H1 (cell line): ENCODE measurements at regions not wholly inside any gene's neighbourhood (a gene's known extent, or its start where the extent isn't known, plus 50 kb on each side); places are given as distances from the start of the nearest gene placed in this dataset.

Experiments
- CTCF ChIA-PET: fragments of 300-600 bp; sonication (Branson Sonifier 250); formaldehyde crosslinking; loops from one replicate; lab custom pipeline; 2021; ENCODE audit not compliant: partially characterized antibody; lab: Charles Lee
- POLR2A ChIA-PET: fragments of 300-600 bp; sonication (Branson Sonifier 250); formaldehyde crosslinking; loops from one replicate; lab custom pipeline; 2021; ENCODE audit warnings: inconsistent platforms; ENCODE audit not compliant: partially characterized antibody; lab: Charles Lee
- DNase-seq, 2 experiments: peaks; one replicate each; pipeline versions ENCODE4 v3.0.0 to v3.0.0-alpha.2; 2010 to 2022; ENCODE audit warnings: low spot score in 2 of 2, low read depth in 1 of 2, mixed read lengths in 1 of 2
- FAIRE-seq: peaks from 2 replicates; lab custom pipeline; 2011; peaks lifted over from hg19 to GRCh38; lab: Jason Lieb, UNC
- H2AFZ ChIP-seq: 2 replicates; pipeline ENCODE4 v1.8.1; 2012; ENCODE audit warnings: low read length, inconsistent platforms
- H2AK5ac ChIP-seq: 2 replicates; pipeline ENCODE4 v1.6.1; 2013; ENCODE audit warnings: low read depth, low read length
- H2BK120ac ChIP-seq: replicated peaks from 2 replicates; pipeline ENCODE3; 2013; ENCODE audit warnings: low read depth, low read length, inconsistent platforms
- H2BK12ac ChIP-seq: 2 replicates; pipeline ENCODE4 v1.6.1; 2013; ENCODE audit warnings: low read depth, low read length
- H2BK15ac ChIP-seq: 2 replicates; pipeline ENCODE4 v1.6.1; 2013; ENCODE audit warnings: low read length
- H2BK20ac ChIP-seq: 2 replicates; pipeline ENCODE4 v1.6.1; 2013; ENCODE audit warnings: low read length
- H2BK5ac ChIP-seq: 2 replicates; pipeline ENCODE4 v1.6.1; 2013; ENCODE audit warnings: low read depth, low read length
- H3K14ac ChIP-seq: 2 replicates; pipeline ENCODE4 v1.6.1; 2013; ENCODE audit warnings: inconsistent platforms; ENCODE audit not compliant: insufficient read length
- H3K18ac ChIP-seq: 2 replicates; pipeline ENCODE4 v1.6.1; 2013; ENCODE audit warnings: low read length; ENCODE audit errors: extremely low read depth
- H3K23ac ChIP-seq: 2 replicates; pipeline ENCODE4 v1.6.1; 2013; ENCODE audit warnings: inconsistent platforms; ENCODE audit not compliant: insufficient read length
- H3K23me2 ChIP-seq: 2 replicates; pipeline ENCODE4 v1.6.1; 2013; ENCODE audit warnings: low read depth, low read length
- H3K27ac ChIP-seq: 2 replicates; pipeline ENCODE4 v1.6.1; 2011; ENCODE audit warnings: low read depth, low read length, inconsistent platforms
- H3K27me3 ChIP-seq, 4 experiments: replicated peaks in 1 of 4; 1 replicate in 1 of 4; 2 replicates in 3 of 4; pipeline versions ENCODE4 v1.6.1 to v1.8.1; 2011 to 2013; ENCODE audit warnings: low read length in 3 of 4, mild to moderate bottlenecking in 3 of 4, inconsistent platforms in 2 of 4, mixed read lengths in 2 of 4, moderate library complexity in 1 of 4; ENCODE audit not compliant: control insufficient read depth in 3 of 4, insufficient read depth in 3 of 4; ENCODE audit errors: extremely low read depth in 1 of 4
- H3K36me3 ChIP-seq, 4 experiments: 2 replicates each; pipeline versions ENCODE4 v1.6.1 to v1.8.1; 2011 to 2013; ENCODE audit warnings: mild to moderate bottlenecking in 4 of 4, low read length in 3 of 4, moderate library complexity in 2 of 4, control low read depth in 1 of 4, inconsistent platforms in 1 of 4; ENCODE audit not compliant: insufficient read depth in 4 of 4, control insufficient read depth in 2 of 4
- H3K4ac ChIP-seq: replicated peaks from 2 replicates; pipeline ENCODE3; 2013; ENCODE audit warnings: low read length, low read depth, mixed read lengths, inconsistent platforms; ENCODE audit not compliant: insufficient read length
- H3K4me1 ChIP-seq, 4 experiments: replicated peaks in 1 of 4; 1 replicate in 1 of 4; 2 replicates in 3 of 4; pipeline versions ENCODE4 v1.6.1 to v1.8.1; 2011 to 2013; ENCODE audit warnings: low read length in 3 of 4, inconsistent platforms in 2 of 4, mixed read lengths in 1 of 4; ENCODE audit not compliant: insufficient read depth in 4 of 4, control insufficient read depth in 3 of 4
- H3K4me2 ChIP-seq, 2 experiments: 2 replicates each; pipeline versions ENCODE4 v1.6.1 to v1.8.1; 2011 to 2013; ENCODE audit warnings: low read depth in 2 of 2, low read length in 2 of 2, control low read depth in 1 of 2, inconsistent platforms in 1 of 2, mild to moderate bottlenecking in 1 of 2; ENCODE audit not compliant: insufficient read depth in 1 of 2
- H3K4me3 ChIP-seq, 4 experiments: fragments of 200-600, 300-600 bp in 1 of 4; sonication (generic), shearing (Covaris generic), sonication (Bioruptor Twin) in 1 of 4; 2 replicates each; pipeline versions ENCODE4 v1.5.1 to v1.8.1; 2011 to 2016; ENCODE audit warnings: low read length in 4 of 4, low read depth in 3 of 4, control low read depth in 2 of 4, inconsistent platforms in 2 of 4, mild to moderate bottlenecking in 2 of 4, mixed read lengths in 1 of 4, moderate library complexity in 1 of 4; ENCODE audit not compliant: insufficient read depth in 2 of 4; ENCODE audit errors: extremely low read depth in 1 of 4
- H3K56ac ChIP-seq: replicated peaks from 2 replicates; pipeline ENCODE3; 2013; ENCODE audit warnings: low read depth, mild to moderate bottlenecking, mixed read lengths, low read length, inconsistent platforms; ENCODE audit not compliant: insufficient read length
- H3K79me1 ChIP-seq: 2 replicates; pipeline ENCODE4 v1.6.1; 2013; ENCODE audit warnings: low read depth, low read length, control low read depth
- H3K79me2 ChIP-seq, 2 experiments: 2 replicates each; pipeline versions ENCODE4 v1.6.1 to v1.8.1; 2012 to 2013; ENCODE audit warnings: low read length in 2 of 2, mild to moderate bottlenecking in 2 of 2, inconsistent platforms in 1 of 2; ENCODE audit not compliant: insufficient read depth in 2 of 2, control insufficient read depth in 1 of 2
- H3K9ac ChIP-seq, 4 experiments: replicated peaks in 1 of 4; 1 replicate in 1 of 4; 2 replicates in 3 of 4; pipeline versions ENCODE4 v1.6.1 to v1.8.1; 2011 to 2013; ENCODE audit warnings: low read depth in 3 of 4, low read length in 3 of 4, control low read depth in 2 of 4, mild to moderate bottlenecking in 2 of 4, moderate library complexity in 2 of 4, inconsistent platforms in 1 of 4; ENCODE audit errors: extremely low read depth in 1 of 4
- H3K9me3 ChIP-seq, 2 experiments: 2 replicates each; pipeline versions ENCODE4 v1.6.1 to v1.8.1; 2012 to 2013; ENCODE audit warnings: mild to moderate bottlenecking in 2 of 2, moderate library complexity in 2 of 2, control low read depth in 1 of 2, inconsistent platforms in 1 of 2, low read depth in 1 of 2, low read length in 1 of 2, mixed read lengths in 1 of 2; ENCODE audit not compliant: insufficient read depth in 2 of 2
- H4K20me1 ChIP-seq, 2 experiments: replicated peaks in 1 of 2; 2 replicates each; pipeline versions ENCODE3 to v1.8.1; 2011 to 2013; ENCODE audit warnings: inconsistent platforms in 2 of 2, low read length in 2 of 2, mild to moderate bottlenecking in 1 of 2; ENCODE audit not compliant: insufficient read depth in 2 of 2, control insufficient read depth in 1 of 2
- H4K5ac ChIP-seq: 2 replicates; pipeline ENCODE4 v1.6.1; 2013; ENCODE audit warnings: low read length, low read depth, mixed read lengths, inconsistent platforms; ENCODE audit not compliant: insufficient read length
- H4K8ac ChIP-seq: 2 replicates; pipeline ENCODE4 v1.8.0; 2013; ENCODE audit warnings: mild to moderate bottlenecking, moderate library complexity, low read length, inconsistent platforms; ENCODE audit not compliant: insufficient read depth; ENCODE audit errors: extremely low read depth
- H4K91ac ChIP-seq: replicated peaks from 2 replicates; pipeline ENCODE3; 2013; ENCODE audit warnings: low read length, mixed read lengths, inconsistent platforms; ENCODE audit not compliant: insufficient read length
- CREB1 ChIP-seq: IDR thresholded peaks from 2 replicates; pipeline ENCODE4 v1.6.1; 2012; ENCODE audit warnings: inconsistent platforms
- EGR1 ChIP-seq: IDR thresholded peaks from 2 replicates; pipeline ENCODE4 v1.6.1; 2011; ENCODE audit warnings: low read depth, low read length, borderline replicate concordance
- HDAC2 ChIP-seq, 2 experiments: fragments of 300-600 bp in 1 of 2; sonication (generic) in 1 of 2; IDR thresholded peaks; 2 replicates each; pipeline ENCODE4 v1.6.1; 2011 to 2012; ENCODE audit warnings: low read depth in 2 of 2, low read length in 2 of 2, mild to moderate bottlenecking in 2 of 2, moderate library complexity in 2 of 2, borderline replicate concordance in 1 of 2, inconsistent platforms in 1 of 2
- KDM5A ChIP-seq: fragments of 200-600 bp; IDR thresholded peaks from 2 replicates; pipeline ENCODE4 v1.7.1; 2012; ENCODE audit warnings: mild to moderate bottlenecking, low read length, inconsistent platforms, mixed read lengths
- RFX5 ChIP-seq: IDR thresholded peaks from 2 replicates; pipeline ENCODE4 v1.6.1; 2011; ENCODE audit warnings: low read depth, low read length, improper control_type of control experiment, borderline replicate concordance
- TAF1 ChIP-seq: IDR thresholded peaks from 2 replicates; pipeline ENCODE4 v1.6.1; 2011; ENCODE audit warnings: mild to moderate bottlenecking, low read depth, low read length
- WGBS, 2 experiments: shearing (Covaris generic) in 1 of 2; methylation state at CpG; one replicate each; pipeline versions ENCODE4 v1.1.6 to v1.1.7; 2013 to 2015; ENCODE audit warnings: low lambda C conversion rate in 2 of 2, mixed read lengths in 2 of 2, inconsistent platforms in 1 of 2, low coverage in 1 of 2, missing lambda C conversion rate in 1 of 2; ENCODE audit not compliant: insufficient replicate concordance in 2 of 2, insufficient coverage in 1 of 2, insufficient read length in 1 of 2; ENCODE audit errors: extremely low coverage in 1 of 2, missing lambda C conversion rate in 1 of 2; 5-methylcytosine and 5-hydroxymethylcytosine counted together

DNA sequence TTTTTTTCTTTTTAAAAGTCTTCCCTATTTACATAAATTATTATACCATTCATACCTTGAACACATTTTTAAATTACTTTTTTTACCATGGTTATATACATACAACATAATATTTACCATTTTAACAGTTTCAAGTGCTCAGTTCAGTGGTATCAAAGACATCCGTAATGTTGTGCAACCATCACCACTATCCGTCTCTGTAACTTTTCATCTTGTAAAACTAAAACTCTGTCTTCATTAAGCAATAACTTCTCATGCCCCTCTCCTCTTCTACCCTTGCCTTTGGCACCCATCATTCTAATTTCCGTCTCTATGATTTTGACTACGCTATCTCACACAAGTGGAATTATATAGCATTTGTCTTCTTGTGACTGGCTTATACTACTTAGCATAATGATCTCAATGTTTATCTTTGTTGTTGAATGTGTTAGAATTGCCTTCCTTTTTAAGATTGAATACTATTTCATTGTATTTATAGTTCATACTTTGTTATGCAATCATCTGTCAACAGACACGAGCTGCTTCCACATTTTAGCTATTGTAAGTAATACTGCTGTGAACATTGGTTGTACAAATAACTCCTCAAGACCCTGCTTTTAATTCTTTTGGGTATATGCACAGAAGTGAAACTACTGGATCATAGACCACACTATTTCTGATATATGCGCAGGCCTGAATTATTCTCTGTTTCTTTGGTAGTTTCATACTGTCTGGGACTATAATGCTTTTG is 689.5 kb upstream of the NCAM2 start:
- 92% methylated on average over 6 of the region's 6 CpGs; no CpG with 5 or more reads in 1 of the 2 experiments for WGBS, 2 experiments
- FAIRE-seq: no peak

More for the DNA sequence above, 689.5 kb upstream of the NCAM2 start:
- Histone ChIP-seq H3K4ac (no peak overlapping the region), H2AFZ (no peak overlapping the region), H3K27ac (no peak overlapping the region), H2BK15ac (no peak overlapping the region), H3K79me2 (no peaks in the 10 kb centered on the region), H2BK12ac (no peak overlapping the region), H4K8ac (no peak overlapping the region), H3K23ac (no peak overlapping the region), H3K4me1 (peaks cover 0 to 3% (median 0%) of the 10 kb centered on the region in 4 experiments; a peak in 2 of 7 replicates), H3K36me3 (no peaks in the 10 kb centered on the region), H3K4me2 (no peak overlapping the region), H3K9me3 (no peaks in the 10 kb centered on the region), H2BK120ac (no peak overlapping the region), H4K20me1 (no peaks in the 10 kb centered on the region), H4K91ac (no peak overlapping the region), H3K23me2 (no peaks in the 10 kb centered on the region), H3K27me3 (no peaks in the 10 kb centered on the region), H3K9ac (no peak overlapping the region), H4K5ac (no peak overlapping the region), H2AK5ac (no peak overlapping the region), H3K79me1 (no peaks in the 10 kb centered on the region), H3K4me3 (no peak overlapping the region), H2BK20ac (no peak overlapping the region), H2BK5ac (no peak overlapping the region), H3K14ac (no peak overlapping the region), H3K18ac (no peak overlapping the region), H3K56ac (no peak overlapping the region)
- no peak for DNase-seq
- TF ChIP-seq TAF1 (no peak), HDAC2 (IDR thresholded peaks at IDR 0.05; ENCODE audit: borderline replicate concordance in 1 of 2, low read depth in 2 of 2, low read length in 2 of 2) (no peak), EGR1 (no peak), KDM5A (no peak), CREB1 (no peak), RFX5 (no peak)
- ChIA-PET CTCF (no interaction called here), POLR2A (no interaction called here)
